ENCODE measurements at regions not wholly inside any gene's neighbourhood (a gene's known extent, or its start where the extent isn't known, plus 50 kb on each side); places are given as distances from the start of the nearest gene placed in this dataset.

GRCh38 chr10:36802490-36803153 lies 322.8 kb upstream of the ANKRD30A start:
- POLR2A ChIA-PET (ENCODE audit: unreplicated experiment), result no interaction called here
- BruUV-seq (replicated peaks), result no TSS peak
- CTCF ChIA-PET, result no interaction called here
- no peak overlapping the region for H4K5ac ChIP-seq (ENCODE audit: low read depth, low read length)
- no peaks in the 10 kb centered on the region for H3K9me1 ChIP-seq (ENCODE audit: insufficient read depth, low read length)
- TF ChIP-seq CEBPB (IDR thresholded peaks at IDR 0.05; ENCODE audit: low read depth, low read length) (no peak), MAZ (IDR thresholded peaks at IDR 0.05; ENCODE audit: borderline replicate concordance, low read depth, low read length) (no peak), MXI1 (IDR thresholded peaks at IDR 0.05; ENCODE audit: borderline replicate concordance, low read depth, low read length) (no peak), CHD1 (IDR thresholded peaks at IDR 0.05; ENCODE audit: low read depth, low read length) (no peak), NFE2L2 (IDR thresholded peaks at IDR 0.05; ENCODE audit: low read depth, low read length) (no peak), RAD21 (IDR thresholded peaks at IDR 0.05; ENCODE audit: low read length) (no peak)
- H3K14ac ChIP-seq (replicated peaks; ENCODE audit: low read depth, low read length), result no peak overlapping the region
- H2BK15ac ChIP-seq (ENCODE audit: low read depth, low read length), result no peak overlapping the region
- peak overlapping the region; percentile 83 for H2AFZ ChIP-seq (replicated peaks; ENCODE audit: low read length, poor library complexity)
- peaks cover 2% of the 10 kb centered on the region; the same call in 1 of the 2 replicates for H3K27me3 ChIP-seq (ENCODE audit: control insufficient read depth, insufficient read depth, low read length)
- no peak overlapping the region for H2BK120ac ChIP-seq (ENCODE audit: low read depth, low read length)
- H3K18ac ChIP-seq (ENCODE audit: low read depth, low read length), result no peak overlapping the region
- H3K56ac ChIP-seq (ENCODE audit: extremely low read depth, insufficient read depth, low read length), result no peak overlapping the region
- no peak overlapping the region for H2BK20ac ChIP-seq (ENCODE audit: low read depth, low read length)
- no peak overlapping the region for H3K27ac ChIP-seq (ENCODE audit: insufficient read depth, low read length)
- dilution Hi-C loops (cut with HindIII; ENCODE audit: low sequenced_read_pairs, unreplicated experiment) (no loop called here), in situ Hi-C loops (cut with MboI; ENCODE audit: low sequenced_read_pairs) (no loop called here), intact Hi-C loops (cut with micrococcal nuclease) (no loop called here)
- H3K23ac ChIP-seq (ENCODE audit: low read depth, low read length), result no peak overlapping the region
- no peak overlapping the region for H3K9ac ChIP-seq (ENCODE audit: low read depth, low read length)
- no peak overlapping the region for H3K4ac ChIP-seq (ENCODE audit: low read depth, low read length)
- no peak overlapping the region for H2AK9ac ChIP-seq (replicated peaks; ENCODE audit: low read depth, low read length, poor library complexity)
- H4K20me1 ChIP-seq (ENCODE audit: insufficient read depth, low read length), result no peaks in the 10 kb centered on the region
- DNase-seq, result peak; percentile 19
- WGBS, 2 experiments (ENCODE audit: extremely low coverage in 2 of 2, insufficient read length in 1 of 2), result no CpG with 5 or more reads among the region's 13 CpGs
- H2BK5ac ChIP-seq (ENCODE audit: low read depth, low read length, poor library complexity, severe bottlenecking), result no peak overlapping the region
- H3K79me1 ChIP-seq (ENCODE audit: low read depth in 1 of 2, low read length in 2 of 2), result no peaks in the 10 kb centered on the region
- H3K4me2 ChIP-seq (ENCODE audit: low read depth, low read length), result peak overlapping the region; percentile 26; the same call in 1 of the 2 replicates
- no peak overlapping the region for H4K91ac ChIP-seq (ENCODE audit: insufficient read depth, low read depth, low read length)
- H3K4me1 ChIP-seq (ENCODE audit: control insufficient read depth, insufficient read depth, low read length), result peaks cover 2% of the 10 kb centered on the region
- peak; percentile 74 for ATAC-seq (ENCODE audit: low read depth)
- no peak overlapping the region for H4K8ac ChIP-seq (ENCODE audit: low read depth in 2 of 2, low read length in 2 of 2)
- no peaks in the 10 kb centered on the region for H3K9me3 ChIP-seq (ENCODE audit: control insufficient read depth, insufficient read depth, low read length)
- H2AK5ac ChIP-seq (ENCODE audit: low read depth, low read length), result no peak overlapping the region
- no peaks in the 10 kb centered on the region for H3K36me3 ChIP-seq (ENCODE audit: control insufficient read depth, insufficient read depth, low read length)
- H3K4me3 ChIP-seq (ENCODE audit: insufficient read depth, low read depth, low read length), result no peak overlapping the region

Data from IMR-90 (cell line).